Stimulated activated CD4-positive, alpha-beta T cell treated with anti-CD3 and anti-CD28 coated beads, TNF-alpha, amount 100 ng/mL, for 4 hours (primary cell): ENCODE measurements at regions not wholly inside any gene's neighbourhood (a gene's known extent, or its start where the extent isn't known, plus 50 kb on each side); places are given as distances from the start of the nearest gene placed in this dataset.
"Not testable (repeated sequence)": the region's sequence is repeated elsewhere in the genome, so short reads cannot be mapped to it uniquely, and the experiment has no call there.

Experiments
- DNase-seq, 3 experiments: peaks; one replicate each; pipeline ENCODE4 v3.0.0-alpha.2; 2020; ENCODE audit warnings: low read depth in 3 of 3

- DNase-seq = no peak
Measured at GRCh38 chr1:101370488-101370887, 133.7 kb downstream of the S1PR1 start.

- DNase-seq = no peak
Measured at GRCh38 chr1:101371259-101371658, 134.4 kb downstream of the S1PR1 start.

- no peak for DNase-seq
Measured at GRCh38 chr1:101373570-101373969, 136.8 kb downstream of the S1PR1 start.

- DNase-seq = not testable (repeated sequence)
Measured at GRCh38 chr1:101375448-101375847, 138.6 kb downstream of the S1PR1 start.

- DNase-seq = no peak
Measured at GRCh38 chr1:101376121-101377083, 139.6 kb downstream of the S1PR1 start.

GRCh38 chr1:101377084-101377835 is 140.4 kb downstream of the S1PR1 start:
- DNase-seq = no peak

- DNase-seq = no peak
Measured at GRCh38 chr1:101379037-101379436, 142.2 kb downstream of the S1PR1 start.

- no peak for DNase-seq
Measured at GRCh38 chr1:101379950-101380349, 143.1 kb downstream of the S1PR1 start.

GRCh38 chr1:101382135-101382534 is 145.3 kb downstream of the S1PR1 start:
- no peak for DNase-seq

- DNase-seq = no peak
Measured at GRCh38 chr1:101388904-101389546, 152.2 kb downstream of the S1PR1 start.

- no peak for DNase-seq
Measured at GRCh38 chr1:101389547-101389929, 152.7 kb downstream of the S1PR1 start.

GRCh38 chr1:101392552-101392951 is 155.7 kb downstream of the S1PR1 start:
- DNase-seq = no peak

- no peak for DNase-seq
Measured at GRCh38 chr1:101394041-101394440, 157.2 kb downstream of the S1PR1 start.

GRCh38 chr1:101399222-101399621 is 162.4 kb downstream of the S1PR1 start:
- DNase-seq = no peak

GRCh38 chr1:101406271-101406670 is 169.5 kb downstream of the S1PR1 start:
- DNase-seq = no peak

- DNase-seq = no peak
Measured at GRCh38 chr1:101406681-101407080, 169.9 kb downstream of the S1PR1 start.

- no peak for DNase-seq
Measured at GRCh38 chr1:101407505-101408211, 170.8 kb downstream of the S1PR1 start.

- no peak for DNase-seq
Measured at GRCh38 chr1:101408212-101409042, 171.6 kb downstream of the S1PR1 start.

- no peak for DNase-seq
Measured at GRCh38 chr1:101409102-101409501, 172.3 kb downstream of the S1PR1 start.

GRCh38 chr1:101410048-101410878 is 173.4 kb downstream of the S1PR1 start:
- DNase-seq = no peak
